ENCODE measurements at regions not wholly inside any gene's neighbourhood (a gene's known extent, or its start where the extent isn't known, plus 50 kb on each side); places are given as distances from the start of the nearest gene placed in this dataset.

DNA sequence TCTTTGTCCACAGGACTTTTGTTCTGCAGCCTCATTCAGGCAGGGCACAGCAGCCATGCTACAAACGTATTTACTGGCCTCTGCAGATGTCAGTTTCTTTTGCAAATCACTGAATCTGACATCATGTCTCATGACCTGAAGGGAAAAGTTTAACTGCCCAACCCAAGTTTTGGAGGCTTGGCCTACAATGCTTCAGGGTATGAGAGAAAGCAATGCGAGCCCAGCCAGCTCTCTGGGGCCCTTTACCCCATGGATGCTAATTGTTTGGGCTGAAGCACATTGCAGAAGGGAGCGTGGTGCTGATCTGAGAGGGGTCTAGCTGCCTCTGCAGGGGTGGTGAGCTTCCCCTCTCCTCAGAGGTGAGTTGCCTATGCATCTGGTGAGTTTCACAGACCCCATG lies 179.9 kb upstream of the CXCL12 start:
- no peak for TF ChIP-seq POLR2AphosphoS5 (IDR thresholded peaks at IDR 0.05; ENCODE audit: low read depth, low read length)
- no peak for TF ChIP-seq POLR2A (IDR thresholded peaks at IDR 0.05; ENCODE audit: low read depth, low read length)
